Amygdala (tissue), 56 donors: ENCODE measurements at regions not wholly inside any gene's neighbourhood (a gene's known extent, or its start where the extent isn't known, plus 50 kb on each side); places are given as distances from the start of the nearest gene placed in this dataset.

ENCODE experiments used
- DNase-seq, 56 donors: peaks; one replicate each; lab custom pipeline; 2025; lab: John Stamatoyannopoulos, UW

DNA sequence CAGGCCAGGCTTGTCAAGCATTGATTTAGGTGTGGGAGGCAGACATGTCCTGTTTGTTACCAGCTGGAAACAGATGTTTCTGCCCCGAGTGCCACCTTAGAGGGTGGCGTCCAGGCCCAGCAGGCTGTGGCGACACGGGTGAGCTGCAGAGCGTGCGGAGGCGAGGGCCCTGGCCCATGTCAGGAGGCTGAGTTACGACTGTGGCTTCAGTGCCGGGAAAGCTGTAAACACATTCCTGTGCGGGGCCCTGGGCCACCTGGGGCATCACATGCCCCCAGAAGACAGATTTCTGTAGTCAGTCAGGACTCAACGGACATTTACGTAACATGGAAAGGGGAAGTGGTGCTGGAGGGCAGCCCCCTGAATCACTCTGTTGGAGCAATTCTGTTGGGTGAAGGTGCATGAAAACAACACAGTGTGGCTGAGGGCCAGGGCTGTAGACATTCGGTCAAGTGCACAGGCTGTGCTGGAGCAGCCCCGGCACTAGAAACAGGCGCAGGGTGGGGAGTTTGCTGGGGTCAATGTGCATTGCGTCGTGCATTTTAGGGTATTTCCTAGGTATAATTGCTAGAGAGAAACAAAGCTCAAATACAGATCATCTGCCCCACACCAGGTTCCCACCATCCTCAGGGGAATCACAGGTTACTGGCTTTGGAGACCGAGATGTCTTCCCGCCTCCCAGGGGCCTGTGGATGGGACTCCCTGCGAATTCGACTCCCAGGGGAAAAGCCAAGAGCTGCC is 291.8 kb downstream of the TMEM121 start:
- no peak for DNase-seq

DNA sequence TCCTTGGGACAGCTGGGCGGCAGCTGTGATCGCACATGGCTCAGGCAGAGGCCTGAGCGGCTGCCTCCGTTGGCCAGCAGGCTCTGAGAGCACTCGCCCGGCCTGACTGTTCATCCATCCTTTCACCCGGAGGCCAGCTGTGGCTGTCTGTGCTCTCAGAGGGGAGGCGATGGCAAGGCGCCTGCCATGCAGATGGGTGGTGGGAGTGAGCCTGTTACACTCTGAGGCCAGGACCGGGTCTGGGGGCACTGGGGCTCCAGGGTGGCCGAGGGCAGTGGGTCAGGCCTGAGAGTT is 292.3 kb downstream of the TMEM121 start:
- no peak for DNase-seq

DNA sequence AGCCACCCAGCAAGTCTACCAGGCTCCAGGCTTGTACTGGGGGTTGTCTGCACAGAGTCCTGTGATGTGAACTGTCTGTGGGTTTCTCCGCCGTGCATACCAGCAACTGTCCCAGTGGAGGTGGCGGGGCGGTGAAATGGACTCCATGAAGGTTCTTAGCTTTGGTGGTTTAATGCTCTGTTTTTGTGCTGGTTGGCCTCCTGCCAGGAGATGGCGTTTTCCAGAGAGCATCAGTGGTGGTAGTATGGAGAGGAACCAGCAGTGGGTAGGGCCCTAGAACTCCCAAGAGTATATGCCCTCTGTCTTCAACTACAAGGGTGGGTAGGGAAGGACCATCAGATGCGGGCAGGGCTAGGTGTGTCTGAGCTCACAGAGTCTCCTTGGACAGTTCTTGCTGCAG is 303.8 kb downstream of the TMEM121 start:
- DNase-seq = no peak

DNA sequence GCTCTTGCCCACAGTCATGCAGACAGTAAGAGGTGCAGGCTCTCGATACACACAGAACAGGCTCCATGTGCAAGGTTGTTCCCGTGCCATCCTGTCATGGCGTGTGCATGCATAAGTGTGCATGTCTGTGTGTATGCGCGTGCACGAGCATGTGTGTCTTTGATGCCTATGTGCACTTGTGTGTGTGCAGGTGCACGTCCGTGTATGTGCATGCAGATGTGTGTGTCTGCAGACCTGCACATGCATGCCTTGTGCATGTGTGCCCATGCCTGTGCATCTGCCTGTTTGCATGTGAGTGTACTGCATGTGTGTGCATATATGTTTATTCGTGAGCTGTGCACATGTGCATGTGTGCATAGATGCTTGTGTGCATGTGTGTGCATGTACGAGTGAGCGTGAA is 309.8 kb downstream of the TMEM121 start:
- no peak for DNase-seq

DNA sequence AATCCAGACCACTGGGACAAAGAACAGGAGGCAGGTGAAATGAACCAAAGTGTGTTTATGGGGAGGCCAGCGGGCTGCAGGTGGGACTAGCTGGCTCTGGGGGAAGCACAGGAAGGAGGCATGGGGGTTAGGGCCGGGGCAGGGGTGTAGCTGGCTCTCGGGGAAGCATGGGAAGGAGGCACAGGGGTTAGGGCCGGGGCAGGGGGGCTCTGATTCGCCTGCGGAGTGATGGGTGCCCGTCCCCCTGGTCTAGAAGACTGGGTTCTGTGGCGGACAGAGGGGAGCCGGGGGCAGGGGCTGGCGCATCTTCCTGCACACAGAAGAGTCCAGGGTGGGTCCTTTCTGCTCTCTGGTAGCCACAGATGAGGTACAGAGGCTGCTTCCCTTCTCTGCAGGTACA is 310.3 kb downstream of the TMEM121 start:
- no peak for DNase-seq

DNA sequence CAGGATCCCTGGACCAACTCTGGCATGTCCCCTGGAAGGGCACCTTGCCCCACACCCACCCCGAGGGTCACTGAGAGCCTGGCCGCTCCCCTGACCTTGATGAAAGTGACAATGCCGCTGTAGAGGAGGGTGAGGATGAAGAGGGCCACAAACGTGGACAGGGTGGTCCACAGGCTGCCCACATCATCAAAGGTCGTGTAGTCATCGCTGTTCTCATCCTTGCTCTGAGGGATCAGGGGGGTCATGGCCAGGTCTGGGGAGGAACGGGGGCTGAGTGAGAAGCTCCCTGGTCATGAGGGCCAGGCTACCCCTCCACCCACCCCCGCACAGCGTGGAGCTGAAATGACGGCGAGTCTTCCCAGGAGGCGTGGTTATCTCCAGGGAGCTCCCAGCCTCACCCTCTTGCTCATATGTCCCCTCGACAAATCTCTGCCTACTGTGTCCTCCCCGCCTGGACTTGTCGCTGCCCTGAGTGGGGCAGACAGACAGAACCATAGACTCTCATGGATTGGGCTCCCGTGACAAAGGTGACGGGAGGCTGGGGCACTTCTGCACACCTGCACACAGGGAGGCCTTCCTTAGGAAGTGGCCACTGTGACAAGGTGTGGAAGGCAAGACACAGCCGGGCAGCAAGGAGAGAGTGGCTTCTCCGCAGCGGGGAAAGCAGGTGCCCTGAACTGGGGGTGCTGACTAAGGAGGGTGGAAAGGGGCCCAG is 311.1 kb downstream of the TMEM121 start:
- no peak for DNase-seq

DNA sequence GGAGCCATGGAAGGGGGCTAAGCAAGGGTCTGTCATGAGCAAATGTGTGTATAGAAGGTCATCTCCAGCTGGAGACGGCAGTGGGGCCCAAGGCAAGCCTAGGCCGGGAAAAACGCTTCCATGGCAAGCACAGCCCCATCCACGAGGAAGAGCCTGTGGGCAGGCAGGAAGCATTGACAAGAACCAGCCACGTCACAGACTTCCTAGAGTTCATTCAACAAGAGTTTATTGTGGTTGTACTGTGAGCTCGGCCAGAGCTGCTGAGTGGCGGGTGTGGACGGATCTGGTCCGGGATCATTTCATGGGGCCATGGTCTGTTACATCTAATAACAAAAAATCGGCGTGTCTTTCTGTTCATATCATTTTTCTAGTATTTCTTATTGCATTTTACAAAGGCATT is 311.7 kb downstream of the TMEM121 start:
- no peak for DNase-seq

DNA sequence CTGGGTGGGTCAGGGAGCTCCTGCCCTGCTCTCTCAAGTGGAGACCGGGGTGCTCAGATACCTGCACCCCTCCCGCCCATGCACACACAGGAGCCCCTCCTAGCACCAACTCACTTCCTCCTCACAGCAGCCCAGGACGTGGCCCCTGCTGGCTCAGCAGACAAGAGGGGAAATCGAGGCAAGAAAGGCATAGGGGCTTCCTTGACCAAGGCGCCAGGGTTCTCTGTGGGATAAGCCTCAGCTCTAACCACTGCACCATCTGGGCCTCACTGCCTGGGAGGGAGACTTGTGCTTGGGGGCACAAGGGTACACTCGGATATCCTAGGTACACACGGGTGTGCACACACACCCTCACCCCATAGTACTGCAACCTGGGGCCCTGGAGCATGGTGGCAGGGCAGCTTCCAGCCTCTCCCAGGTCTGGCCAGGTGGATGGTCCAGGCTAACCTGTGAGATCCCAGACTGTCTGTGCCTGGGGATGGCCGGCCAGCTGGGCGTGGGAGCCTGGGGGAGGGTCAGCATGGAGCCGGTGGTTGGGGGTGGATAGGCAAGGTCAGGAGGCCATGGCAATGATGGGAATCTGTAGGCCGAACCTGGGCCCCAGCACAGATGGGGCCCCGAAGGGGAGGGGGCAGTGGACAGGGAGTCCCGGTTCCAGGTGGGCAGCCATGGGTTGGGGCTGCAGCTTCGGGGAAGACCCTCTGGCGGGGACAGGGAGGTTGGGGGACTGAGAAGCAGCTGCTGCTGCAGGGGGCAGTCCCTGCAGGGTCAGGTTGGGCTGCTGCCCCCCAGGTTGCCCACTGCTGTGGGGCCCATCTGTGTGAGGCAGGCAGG is 312.4 kb downstream of the TMEM121 start:
- no peak for DNase-seq

DNA sequence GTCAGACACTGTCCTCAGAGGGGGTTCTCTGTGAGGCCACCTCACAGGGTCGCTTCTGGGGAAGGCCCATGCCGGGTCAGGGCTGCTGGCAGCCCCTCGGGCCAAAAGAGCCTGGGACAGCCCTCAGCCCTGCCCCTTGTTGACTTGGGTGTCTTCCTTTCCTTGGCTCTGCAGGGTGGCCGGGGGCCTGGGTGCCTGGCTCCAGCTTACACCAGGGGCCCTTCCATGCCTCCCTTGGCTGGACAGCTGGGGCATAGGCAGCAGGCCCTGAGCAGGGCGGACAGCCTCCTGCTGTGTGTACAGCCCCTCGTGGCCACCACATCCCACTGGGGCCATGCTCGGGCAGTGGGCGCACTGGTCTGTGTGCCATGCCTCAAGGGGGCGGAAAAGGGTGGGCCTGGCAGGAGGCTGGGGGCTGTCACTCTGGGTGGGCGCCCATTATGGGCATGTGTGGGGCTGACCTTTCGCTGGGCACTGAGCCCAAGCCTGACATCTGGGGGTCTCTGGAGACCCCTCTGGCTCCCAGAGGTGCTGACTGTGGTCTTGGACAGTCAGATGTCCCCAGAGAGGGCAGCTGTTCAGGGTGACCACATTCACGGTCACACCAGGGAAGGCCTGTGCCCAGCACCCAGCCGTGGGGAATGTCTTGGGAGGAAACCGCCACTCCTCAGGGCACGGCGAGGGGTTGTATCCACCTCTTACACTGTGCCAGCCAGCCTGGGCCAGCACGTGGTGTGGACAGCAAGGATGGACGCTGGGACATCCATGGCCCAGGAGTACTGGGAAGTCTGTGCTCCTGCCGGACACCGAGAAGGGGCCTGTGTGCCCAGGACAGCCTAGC is 313.3 kb downstream of the TMEM121 start:
- no peak for DNase-seq

DNA sequence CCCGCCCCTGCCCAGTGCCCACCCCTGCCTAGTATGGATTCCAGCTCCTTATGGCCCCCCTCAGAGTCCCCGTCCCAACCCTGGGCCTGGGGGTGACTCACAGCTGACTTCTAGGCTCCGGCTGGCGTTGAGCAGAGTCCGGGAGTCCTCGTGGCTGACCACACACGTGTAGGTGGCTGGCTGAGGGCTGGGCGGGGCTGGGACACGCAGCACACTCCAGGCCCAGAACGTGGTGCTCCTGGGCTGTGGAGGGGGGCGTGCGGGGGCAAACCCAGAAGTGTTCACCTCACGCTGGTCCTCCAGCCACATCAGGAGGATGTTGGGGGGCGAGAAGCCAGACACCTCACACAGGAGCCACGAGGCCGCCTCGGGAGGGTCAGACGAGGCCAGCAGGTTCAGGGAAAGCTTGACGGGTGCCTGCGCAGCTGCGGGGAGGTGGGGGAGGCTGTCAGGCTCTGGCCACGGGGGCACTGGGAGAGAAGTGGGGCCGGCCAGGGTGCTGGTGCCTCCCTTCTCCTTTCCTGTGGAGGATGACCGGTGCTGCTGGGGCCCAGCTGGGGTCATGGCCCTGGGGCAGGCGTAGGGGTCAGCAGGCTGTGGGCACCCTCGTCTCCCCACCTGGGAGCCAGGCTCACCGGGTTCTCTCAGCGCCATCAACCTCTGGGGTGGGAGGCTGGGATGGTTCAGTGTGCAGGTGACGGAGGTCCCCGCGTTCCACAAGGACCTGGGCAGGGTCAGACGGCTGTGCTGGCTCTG is 314.1 kb downstream of the TMEM121 start:
- DNase-seq = no peak

DNA sequence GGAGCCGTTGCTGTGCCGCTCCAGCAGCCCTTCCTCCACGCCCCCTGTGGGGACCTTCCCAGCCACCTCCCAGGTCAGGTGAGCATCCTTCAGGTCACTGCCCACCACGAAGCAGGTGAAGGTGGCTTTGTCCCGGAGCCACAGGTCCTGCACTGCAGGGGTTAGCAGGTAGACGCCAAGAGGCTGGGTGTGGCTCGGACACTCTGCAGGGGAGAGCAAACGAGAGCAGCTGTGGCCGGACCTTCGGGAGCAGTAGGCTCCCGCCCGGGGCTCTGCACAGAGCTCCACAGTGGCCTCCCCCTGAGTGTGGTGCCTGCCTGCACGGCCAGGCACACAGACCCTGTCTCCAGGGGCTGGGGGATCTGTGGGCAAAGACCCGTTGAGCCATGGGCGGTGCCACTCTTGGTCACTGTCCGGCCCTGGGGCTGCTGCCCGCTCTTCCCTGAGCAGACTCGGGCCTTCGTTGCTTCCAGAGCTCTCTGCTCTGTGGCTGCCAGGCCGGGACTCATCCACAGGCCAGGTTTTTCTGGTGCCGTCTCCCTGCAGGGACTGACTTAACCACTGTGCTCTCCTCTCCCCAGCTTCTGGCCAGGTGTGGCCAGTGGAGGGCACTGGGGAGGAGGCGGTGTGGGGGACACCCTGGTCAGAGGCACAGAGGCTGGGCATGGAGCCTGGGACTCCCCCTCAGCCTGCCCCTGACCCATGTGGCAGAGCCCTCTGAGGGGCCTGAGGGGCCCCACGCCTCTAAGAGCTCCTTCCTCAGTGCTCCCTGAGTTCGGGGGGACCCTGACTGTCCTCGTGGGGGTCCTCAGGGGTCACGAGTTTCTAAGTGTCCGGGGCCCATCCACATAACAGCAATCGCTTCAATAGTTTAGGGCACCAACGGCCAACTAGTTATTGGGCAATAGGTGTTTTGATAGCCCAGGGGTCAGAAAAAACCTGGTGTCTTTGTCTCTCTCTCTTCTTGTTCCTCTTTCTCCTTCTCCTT is 314.9 kb downstream of the TMEM121 start:
- DNase-seq = no peak

DNA sequence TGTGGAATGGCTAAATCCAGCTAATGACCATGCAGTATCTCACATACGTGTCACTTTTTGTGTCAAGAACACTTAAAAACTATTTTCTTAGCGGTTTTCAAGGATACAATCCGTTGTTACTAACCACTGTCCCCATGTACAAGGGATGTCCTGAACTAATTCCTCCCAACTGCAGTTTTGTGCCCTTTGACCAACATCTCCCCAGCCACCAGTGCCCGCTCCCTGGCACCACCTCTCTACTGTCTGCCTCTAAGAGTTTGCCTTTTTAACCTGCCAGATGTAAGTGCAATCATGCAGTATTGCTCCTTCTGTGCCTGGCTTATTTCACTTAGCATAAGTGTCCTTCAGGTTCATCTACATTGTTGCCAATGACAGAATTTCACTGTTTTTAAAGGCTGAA is 315.7 kb downstream of the TMEM121 start:
- DNase-seq = no peak

DNA sequence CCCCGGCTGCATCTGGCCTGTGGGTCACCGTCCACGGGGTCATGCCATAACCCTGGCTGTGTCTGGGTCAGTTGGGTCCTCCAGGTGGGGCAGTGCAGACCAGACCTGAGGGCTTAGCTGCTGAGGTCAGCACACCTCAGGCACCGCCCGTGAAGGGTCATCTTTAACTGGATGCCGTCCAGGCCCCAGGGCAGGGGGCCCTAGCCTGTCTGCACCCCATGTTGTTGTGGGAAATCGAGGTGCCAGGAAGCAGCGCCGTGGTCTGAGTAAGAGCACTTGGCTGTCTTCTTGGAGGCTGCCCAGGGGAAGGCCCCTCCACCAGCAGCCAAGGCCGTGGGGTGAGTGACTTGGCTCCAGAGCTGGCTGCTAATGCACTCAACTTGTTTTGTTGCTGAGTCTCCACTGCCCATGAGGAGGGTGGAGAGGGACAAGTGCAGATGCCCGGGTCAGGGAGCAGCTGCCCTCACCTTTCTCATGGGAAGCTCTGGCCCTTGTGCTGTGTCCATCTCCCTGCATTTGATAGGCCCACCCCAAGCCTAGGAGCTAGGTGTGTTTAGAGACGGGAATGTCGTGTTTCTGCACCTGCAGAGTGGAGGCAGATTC is 317.2 kb downstream of the TMEM121 start:
- DNase-seq = no peak

DNA sequence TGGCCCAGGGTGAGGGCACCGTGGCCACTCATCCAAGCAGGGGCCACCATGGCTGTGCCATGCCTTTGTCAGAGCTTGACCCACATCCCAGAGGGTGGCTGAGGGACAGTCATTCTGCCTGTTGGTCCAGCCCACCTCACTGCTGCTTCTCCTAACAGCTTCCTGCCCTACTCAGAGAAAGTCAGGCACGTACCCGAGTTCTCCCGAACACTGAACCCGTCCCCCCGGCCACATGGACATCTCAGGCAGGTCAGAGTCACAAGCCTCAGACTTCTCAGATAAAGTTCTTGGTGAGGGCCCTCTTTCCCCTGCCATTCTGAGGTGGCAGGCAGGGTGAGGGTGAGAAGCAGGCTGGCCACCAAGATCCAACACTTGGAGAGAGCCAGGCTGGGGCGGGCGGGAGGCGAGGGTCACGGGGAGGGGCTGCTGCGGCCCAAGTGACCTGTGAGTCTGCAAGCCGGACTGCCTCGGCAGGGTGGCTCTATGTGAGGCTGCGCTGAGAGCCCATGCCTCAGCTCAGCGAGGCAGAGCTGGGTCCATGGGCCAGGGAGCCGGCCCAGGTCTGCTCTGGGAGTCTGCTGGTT is 317.8 kb downstream of the TMEM121 start:
- DNase-seq = no peak

DNA sequence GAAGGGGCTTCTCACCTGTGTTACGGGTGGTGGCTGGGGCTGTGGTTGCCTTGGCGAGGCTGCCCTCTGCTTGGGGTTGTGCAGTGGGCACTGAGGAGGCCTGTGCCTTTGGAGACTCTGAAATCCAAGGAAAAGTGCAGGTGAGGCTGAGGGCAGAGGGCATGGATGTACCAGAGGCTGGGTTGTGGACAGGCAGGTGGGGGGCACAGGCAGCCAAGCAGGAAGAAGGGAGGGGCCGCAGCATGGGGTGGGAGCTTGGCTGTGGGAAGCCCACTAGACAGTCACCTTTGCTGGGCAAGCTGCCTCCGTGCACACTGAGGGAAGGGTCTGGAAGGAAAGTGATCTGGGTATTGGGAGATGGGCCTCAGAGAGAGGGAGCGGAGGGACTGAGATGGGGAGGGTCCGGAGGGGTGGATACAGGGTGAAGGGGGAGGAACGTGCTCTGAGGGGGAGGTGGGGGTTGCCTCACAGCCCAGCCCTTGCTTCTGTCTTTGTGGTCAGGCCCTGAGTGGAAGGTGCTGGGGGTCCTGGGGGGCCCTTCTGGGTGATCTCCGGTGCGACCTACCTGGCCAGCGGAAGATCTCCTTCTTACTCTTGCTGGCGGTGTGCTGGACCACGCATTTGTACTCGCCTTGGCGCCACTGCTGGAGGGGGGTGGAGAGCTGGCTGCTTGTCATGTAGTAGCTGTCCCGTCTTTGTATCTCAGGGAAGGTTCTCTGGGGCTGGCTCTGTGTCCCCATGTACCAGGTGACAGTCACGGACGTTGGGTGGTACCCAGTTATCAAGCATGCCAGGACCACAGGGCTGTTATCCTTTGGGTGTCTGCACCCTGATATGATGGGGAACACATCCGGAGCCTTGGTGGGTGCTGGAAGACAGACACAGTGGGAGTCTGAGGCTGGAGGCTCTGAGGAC is 318.7 kb downstream of the TMEM121 start:
- no peak for DNase-seq

DNA sequence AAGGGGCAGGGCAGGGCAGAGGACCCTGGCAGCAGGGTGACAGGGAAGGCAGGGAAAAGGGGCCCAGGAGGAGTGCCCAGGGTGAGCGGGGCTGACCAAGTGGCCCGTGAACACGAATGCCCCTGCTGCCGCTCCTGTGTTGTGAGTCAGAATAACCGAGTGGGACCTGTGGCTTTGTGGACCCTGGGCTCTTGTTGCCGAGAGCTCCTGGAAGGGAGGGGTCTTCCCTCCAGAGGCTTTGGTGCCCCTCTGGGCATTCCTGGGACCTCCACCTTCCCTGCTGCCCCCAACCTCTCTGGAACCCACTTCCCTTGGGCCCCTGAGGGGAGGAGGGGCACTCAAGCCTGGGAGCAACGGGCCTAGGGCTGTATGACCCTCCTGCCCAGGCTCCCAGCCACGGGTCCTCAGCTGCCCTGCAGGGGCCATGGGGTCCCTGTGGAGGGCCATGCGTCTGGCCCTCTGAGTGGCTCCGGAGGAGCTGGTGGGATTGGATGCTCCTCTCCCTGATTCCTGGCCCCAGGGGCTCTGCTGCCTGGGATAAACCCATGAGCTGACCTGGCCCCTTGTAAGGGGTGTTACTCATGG is 319.4 kb downstream of the TMEM121 start:
- no peak for DNase-seq

DNA sequence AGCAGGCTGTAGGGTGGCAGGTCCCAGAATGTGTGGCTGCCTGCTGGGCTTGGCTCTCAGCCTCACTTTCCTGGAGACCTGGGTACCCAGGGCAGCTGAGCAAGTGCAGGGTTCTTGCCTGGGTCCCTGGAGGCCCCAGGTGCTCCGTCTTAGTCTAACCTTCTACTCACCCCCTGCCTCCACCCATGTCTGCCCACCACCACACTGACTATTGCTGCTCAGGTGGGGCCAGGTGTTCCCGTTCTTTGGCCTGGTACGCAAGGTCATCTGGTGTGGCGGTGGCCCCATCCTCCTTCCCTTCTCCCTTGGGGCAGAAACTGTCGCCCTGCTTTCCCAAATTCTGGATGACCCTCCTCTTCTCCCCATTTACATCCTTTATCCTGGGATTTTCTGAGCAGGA is 319.9 kb downstream of the TMEM121 start:
- no peak for DNase-seq
